Stimulated activated CD8-positive, alpha-beta memory T cell treated with anti-CD3 and anti-CD28 coated beads, Interleukin-15, amount 100 ng/mL, for 1 hour (primary cell): ENCODE measurements at regions not wholly inside any gene's neighbourhood (a gene's known extent, or its start where the extent isn't known, plus 50 kb on each side); places are given as distances from the start of the nearest gene placed in this dataset.
A peak's percentile ranks its signal among the peaks of the same experiment; 100 is the strongest.

Source experiments
- DNase-seq: peaks from one replicate; pipeline ENCODE4 v3.0.0-alpha.2; 2020; ENCODE audit warnings: low read depth

- DNase-seq, result no peak
These were observed 198.5 kb downstream of the ADGRG6 start for GRCh38 chr6:142500250-142500786.

GRCh38 chr6:142501795-142502194, 200.0 kb downstream of the ADGRG6 start:
- no peak for DNase-seq

GRCh38 chr6:142507065-142507464, 205.3 kb downstream of the ADGRG6 start:
- DNase-seq, result no peak

- no peak for DNase-seq
These were observed 208.4 kb downstream of the ADGRG6 start for GRCh38 chr6:142510211-142510610.

GRCh38 chr6:142518126-142518525, 216.3 kb downstream of the ADGRG6 start:
- no peak for DNase-seq

GRCh38 chr6:142518761-142519160, 217.0 kb downstream of the ADGRG6 start:
- no peak for DNase-seq

- no peak for DNase-seq
These were observed 220.0 kb downstream of the ADGRG6 start for GRCh38 chr6:142521791-142522190.

GRCh38 chr6:142523515-142524375, 221.9 kb downstream of the ADGRG6 start:
- DNase-seq, result no peak

- no peak for DNase-seq
These were observed 228.8 kb downstream of the ADGRG6 start for GRCh38 chr6:142530566-142530965.

GRCh38 chr6:142531727-142532126, 229.9 kb downstream of the ADGRG6 start:
- DNase-seq, result no peak

GRCh38 chr6:142534076-142534475, 232.3 kb downstream of the ADGRG6 start:
- no peak for DNase-seq

GRCh38 chr6:142534484-142534883, 232.7 kb downstream of the ADGRG6 start:
- no peak for DNase-seq

- DNase-seq, result no peak
These were observed 236.0 kb downstream of the ADGRG6 start for GRCh38 chr6:142537612-142538478.

GRCh38 chr6:142542704-142543233, 241.0 kb downstream of the ADGRG6 start:
- DNase-seq, result no peak

GRCh38 chr6:142543606-142544005, 241.8 kb downstream of the ADGRG6 start:
- DNase-seq, result no peak

GRCh38 chr6:142544199-142544838, 242.5 kb downstream of the ADGRG6 start:
- DNase-seq, result no peak

- DNase-seq, result no peak
These were observed 243.3 kb downstream of the ADGRG6 start for GRCh38 chr6:142545147-142545546.

GRCh38 chr6:142548566-142548965, 246.8 kb downstream of the ADGRG6 start:
- no peak for DNase-seq

- DNase-seq, result no peak
These were observed 248.7 kb downstream of the ADGRG6 start for GRCh38 chr6:142550310-142551063.

GRCh38 chr6:142551274-142551811, 249.5 kb downstream of the ADGRG6 start:
- DNase-seq, result peak; percentile 8

GRCh38 chr6:142558786-142559185, 257.0 kb downstream of the ADGRG6 start:
- no peak for DNase-seq
